Coronary artery (tissue), 2 donors: ENCODE measurements at regions not wholly inside any gene's neighbourhood (a gene's known extent, or its start where the extent isn't known, plus 50 kb on each side); places are given as distances from the start of the nearest gene placed in this dataset.
A peak's percentile ranks its signal among the peaks of the same experiment; 100 is the strongest.

Experiments used
- DNase-seq: peaks from one replicate; pipeline ENCODE4 v3.0.0-alpha.2; 2017; ENCODE audit warnings: low spot score
- H3K27ac ChIP-seq, 2 donors: fragments of 200-600 bp; sonication (generic); one replicate each; pipeline ENCODE4 v1.5.1; 2016 to 2019
- H3K4me3 ChIP-seq: fragments of 200-600 bp; sonication (generic); 2 replicates; pipeline ENCODE4 v1.5.1; 2016; ENCODE audit warnings: mild to moderate bottlenecking, moderate library complexity
- TF ChIP-seq, protein P1 (sequence below): fragments of 200-600 bp; sonication (generic); IDR thresholded peaks from one replicate; pipeline ENCODE4 v1.5.1; 2019; ENCODE audit warnings: antibody characterized with exemption

DNA sequence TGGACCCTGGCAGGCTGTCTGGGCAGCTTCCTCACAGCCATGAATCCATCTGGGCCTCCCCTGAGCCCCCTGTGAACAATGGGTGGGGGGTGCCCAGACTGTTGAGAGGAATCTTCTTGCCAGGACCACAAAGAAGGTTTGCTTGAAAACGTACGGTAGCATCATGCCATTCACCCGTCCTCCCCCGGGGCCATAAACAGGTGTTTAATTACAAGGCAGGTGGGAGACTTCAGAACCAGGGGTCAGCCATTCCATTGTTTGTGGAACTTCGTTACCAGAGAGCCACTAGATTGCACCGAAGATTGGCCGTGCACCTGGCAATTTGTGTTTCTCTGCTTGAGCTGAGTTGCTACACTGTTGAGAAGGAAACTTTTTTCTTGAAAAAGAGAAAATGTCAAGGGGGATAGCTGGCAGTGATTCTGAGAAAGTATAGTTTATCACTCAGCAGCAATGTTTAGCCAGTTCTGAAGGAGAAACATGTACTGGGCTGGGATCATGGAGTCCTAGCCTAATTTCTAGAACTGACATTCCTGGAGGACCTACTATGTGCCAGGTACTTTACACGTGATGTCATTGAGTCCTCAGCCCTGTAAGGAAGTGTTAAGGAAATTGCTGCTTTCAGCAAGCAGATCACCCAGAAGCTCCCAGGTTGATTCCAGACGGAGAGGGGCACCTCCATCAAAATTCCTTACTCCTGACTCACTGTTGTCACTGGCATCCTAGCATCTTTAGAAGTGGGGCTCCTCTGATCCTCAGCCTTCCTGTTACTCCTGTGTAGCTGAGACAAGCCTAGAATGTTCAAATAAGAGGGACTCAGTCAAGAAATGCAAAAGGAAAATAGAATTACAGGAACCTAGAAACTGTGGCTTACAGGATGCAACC, 103.8 kb upstream of the UBE2E1 start:
- H3K27ac ChIP-seq: no peak overlapping the region
- DNase-seq: no peak
- H3K4me3 ChIP-seq: no peak overlapping the region
- TF ChIP-seq, protein P1, sequence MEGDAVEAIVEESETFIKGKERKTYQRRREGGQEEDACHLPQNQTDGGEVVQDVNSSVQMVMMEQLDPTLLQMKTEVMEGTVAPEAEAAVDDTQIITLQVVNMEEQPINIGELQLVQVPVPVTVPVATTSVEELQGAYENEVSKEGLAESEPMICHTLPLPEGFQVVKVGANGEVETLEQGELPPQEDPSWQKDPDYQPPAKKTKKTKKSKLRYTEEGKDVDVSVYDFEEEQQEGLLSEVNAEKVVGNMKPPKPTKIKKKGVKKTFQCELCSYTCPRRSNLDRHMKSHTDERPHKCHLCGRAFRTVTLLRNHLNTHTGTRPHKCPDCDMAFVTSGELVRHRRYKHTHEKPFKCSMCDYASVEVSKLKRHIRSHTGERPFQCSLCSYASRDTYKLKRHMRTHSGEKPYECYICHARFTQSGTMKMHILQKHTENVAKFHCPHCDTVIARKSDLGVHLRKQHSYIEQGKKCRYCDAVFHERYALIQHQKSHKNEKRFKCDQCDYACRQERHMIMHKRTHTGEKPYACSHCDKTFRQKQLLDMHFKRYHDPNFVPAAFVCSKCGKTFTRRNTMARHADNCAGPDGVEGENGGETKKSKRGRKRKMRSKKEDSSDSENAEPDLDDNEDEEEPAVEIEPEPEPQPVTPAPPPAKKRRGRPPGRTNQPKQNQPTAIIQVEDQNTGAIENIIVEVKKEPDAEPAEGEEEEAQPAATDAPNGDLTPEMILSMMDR: no peak

GRCh38 chr3:23704298-23704697, 101.5 kb upstream of the UBE2E1 start:
- DNase-seq: no peak
- H3K4me3 ChIP-seq: no peak overlapping the region
- TF ChIP-seq, protein P1: no peak
- no peak overlapping the region for H3K27ac ChIP-seq

DNA sequence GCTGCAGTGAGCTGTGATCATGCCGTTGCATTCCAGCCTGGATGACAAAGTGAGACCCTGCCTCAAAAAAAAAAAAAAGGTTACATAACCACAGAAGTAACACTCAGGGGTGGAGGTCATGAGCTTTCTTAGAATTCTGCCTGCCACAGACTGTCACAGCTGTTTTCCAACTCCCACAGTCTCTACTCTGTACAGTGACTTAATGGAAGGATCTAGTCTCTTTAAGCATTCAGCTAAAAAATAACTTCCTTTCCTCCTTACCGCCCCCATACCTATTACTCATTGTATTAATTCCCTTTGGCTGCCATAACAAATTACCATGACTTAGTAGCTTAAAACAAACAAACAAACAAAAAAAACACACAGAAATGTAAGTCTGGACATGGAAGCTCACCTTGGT, 99.6 kb upstream of the UBE2E1 start:
- no peak overlapping the region for H3K4me3 ChIP-seq
- TF ChIP-seq, protein P1: no peak

GRCh38 chr3:23709987-23710386, 95.8 kb upstream of the UBE2E1 start:
- no peak for DNase-seq
- TF ChIP-seq, protein P1: no peak
- no peak overlapping the region for H3K27ac ChIP-seq
- no peak overlapping the region for H3K4me3 ChIP-seq

More for the DNA sequence above, 99.6 kb upstream of the UBE2E1 start:
- no peak overlapping the region for H3K27ac ChIP-seq
- no peak for DNase-seq

DNA sequence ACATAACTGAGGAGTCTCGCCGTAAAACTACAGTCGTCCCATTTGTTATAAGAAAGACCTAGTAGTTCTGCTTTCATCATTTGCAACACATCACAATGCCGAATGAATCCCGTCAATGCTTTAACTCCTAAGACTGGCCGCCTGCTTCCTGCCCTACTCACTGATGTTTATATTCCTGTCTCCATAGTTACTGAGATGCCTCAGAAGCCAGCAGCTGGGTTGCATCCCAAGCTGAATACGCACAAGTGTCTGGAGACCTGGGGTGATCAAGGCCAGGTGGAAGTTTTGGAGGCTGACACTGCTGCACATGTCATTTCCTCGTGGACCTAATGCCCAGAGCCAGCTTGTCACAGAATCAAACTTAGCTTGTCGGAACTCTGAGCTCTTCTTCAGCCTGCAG, 95.2 kb upstream of the UBE2E1 start:
- no peak for DNase-seq
- Histone ChIP-seq H3K27ac (no peak overlapping the region), H3K4me3 (no peak overlapping the region)
- TF ChIP-seq, protein P1: no peak

- TF ChIP-seq, protein P1: no peak
- Histone ChIP-seq H3K4me3 (peak overlapping the region; percentile 42), H3K27ac (peak overlapping the region in 1 of 2 donors; percentile 14)
- no peak for DNase-seq
These were observed 93.8 kb upstream of the UBE2E1 start for GRCh38 chr3:23711916-23712494.
